SKM-1 (cell line): ENCODE measurements at regions not wholly inside any gene's neighbourhood (a gene's known extent, or its start where the extent isn't known, plus 50 kb on each side); places are given as distances from the start of the nearest gene placed in this dataset.
A peak's percentile ranks its signal among the peaks of the same experiment; 100 is the strongest.
"Not testable (repeated sequence)": the region's sequence is repeated elsewhere in the genome, so short reads cannot be mapped to it uniquely, and the experiment has no call there.

ENCODE experiments used
- DNase-seq: peaks from one replicate; lab custom pipeline; 2025; ENCODE audit not compliant: unreplicated experiment; lab: John Stamatoyannopoulos, UW

DNA sequence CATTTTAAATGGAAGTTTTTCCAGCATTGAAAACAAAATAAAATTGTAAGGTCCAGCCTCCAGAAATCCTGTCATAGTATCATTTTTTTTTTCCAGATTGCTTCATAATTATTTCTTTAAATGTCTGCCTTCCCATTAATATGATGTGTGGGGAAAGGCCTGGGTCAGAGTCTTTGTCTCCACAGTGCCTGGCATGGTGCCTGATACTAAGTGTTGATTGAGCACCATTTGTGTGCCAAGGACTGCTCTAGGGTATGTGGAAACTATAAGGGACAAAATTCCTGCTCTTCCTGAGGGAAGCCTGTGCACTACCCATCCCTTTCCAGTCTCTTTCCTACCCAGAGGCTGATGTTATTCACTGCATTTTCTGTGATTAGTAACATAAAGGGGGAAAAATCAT lies 53.1 kb upstream of the BEND4 start:
- no peak for DNase-seq

GRCh38 chr4:42216664-42217063 lies 64.2 kb upstream of the BEND4 start:
- no peak for DNase-seq

DNA sequence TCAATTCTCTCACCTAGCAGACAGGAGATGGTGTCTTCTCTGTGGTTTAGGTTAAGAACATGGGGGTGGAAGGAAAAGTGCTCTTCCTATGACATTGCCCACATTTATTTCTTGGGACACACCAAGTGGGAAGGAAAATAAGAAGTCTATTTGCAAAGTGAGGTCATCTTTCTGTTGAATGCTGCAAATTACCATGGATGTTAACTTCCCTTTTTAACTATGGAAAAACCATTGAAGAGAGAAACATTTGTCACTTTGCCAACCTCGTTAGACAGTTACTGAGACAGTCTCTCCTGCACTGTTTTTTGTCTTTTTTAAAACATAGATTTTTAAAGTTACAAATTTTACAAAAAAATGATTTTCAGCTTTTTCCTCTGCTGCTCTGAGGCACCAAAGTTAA lies 72.8 kb upstream of the BEND4 start:
- peak; percentile 3 for DNase-seq

GRCh38 chr4:42234817-42235216 lies 82.4 kb upstream of the BEND4 start:
- no peak for DNase-seq

GRCh38 chr4:42235304-42236021 lies 83.0 kb upstream of the BEND4 start:
- DNase-seq: no peak

GRCh38 chr4:42237010-42237409 lies 84.6 kb upstream of the BEND4 start:
- no peak for DNase-seq

DNA sequence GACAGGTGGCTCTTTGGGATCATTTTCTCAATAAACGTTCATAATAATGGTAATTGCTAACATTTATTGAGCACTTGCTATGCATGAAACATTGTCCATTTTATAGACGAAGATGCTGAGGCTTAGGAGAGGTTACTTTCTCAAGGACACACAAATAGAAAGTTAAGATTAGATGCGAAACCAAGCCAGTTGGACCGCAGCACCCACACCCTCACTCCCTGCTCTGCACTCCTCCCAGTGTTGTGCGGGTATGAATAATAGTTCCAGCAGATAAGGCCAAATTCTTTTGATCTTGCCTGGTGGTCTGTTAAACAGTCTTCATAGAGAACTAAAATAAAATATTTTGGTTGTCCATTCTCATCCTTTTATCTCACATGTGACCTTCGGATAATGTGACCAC lies 85.0 kb upstream of the BEND4 start:
- DNase-seq: no peak

- no peak for DNase-seq
These were observed 96.5 kb upstream of the BEND4 start for GRCh38 chr4:42248972-42249371.

- DNase-seq: no peak
These were observed 99.9 kb upstream of the BEND4 start for GRCh38 chr4:42252315-42252714.

- not testable (repeated sequence) for DNase-seq
These were observed 105.2 kb upstream of the BEND4 start for GRCh38 chr4:42257645-42258044.

DNA sequence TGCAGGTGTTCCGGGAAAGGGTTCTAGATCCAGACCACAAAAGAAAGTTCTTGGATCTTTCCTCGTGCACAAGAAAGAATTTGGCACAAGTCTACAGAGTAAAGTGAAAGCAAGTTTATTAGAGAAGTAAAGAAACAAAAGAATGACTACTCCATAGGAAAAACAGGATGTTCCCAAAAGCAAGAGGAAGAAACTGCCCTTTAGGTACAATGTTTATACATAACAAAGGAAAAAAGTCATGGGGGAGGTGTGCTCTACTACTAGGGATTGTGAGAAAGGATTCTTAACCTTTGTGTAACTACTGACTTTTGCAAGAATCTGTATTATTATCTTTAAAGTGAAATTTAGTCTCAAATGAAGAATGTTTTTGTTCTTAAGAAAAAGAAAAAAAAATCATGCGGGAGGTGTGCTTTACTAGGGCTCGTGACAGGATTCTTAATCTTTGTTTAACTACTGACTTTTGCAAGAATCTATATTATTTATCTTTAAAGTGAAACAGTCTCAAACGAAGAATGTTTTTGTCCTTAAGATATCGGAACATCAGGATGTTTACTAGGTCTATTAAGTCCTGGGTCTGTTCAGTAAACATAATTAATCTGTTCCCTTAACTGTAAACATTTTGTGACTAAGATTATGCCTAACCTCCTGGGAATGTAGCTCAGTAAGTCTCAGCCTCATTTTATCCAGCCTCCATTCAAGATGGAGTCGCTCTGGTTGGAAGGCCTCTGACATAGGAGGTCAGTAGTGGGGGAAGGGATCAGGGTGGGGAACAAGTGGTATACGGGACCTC lies 110.4 kb upstream of the BEND4 start:
- no peak for DNase-seq

DNA sequence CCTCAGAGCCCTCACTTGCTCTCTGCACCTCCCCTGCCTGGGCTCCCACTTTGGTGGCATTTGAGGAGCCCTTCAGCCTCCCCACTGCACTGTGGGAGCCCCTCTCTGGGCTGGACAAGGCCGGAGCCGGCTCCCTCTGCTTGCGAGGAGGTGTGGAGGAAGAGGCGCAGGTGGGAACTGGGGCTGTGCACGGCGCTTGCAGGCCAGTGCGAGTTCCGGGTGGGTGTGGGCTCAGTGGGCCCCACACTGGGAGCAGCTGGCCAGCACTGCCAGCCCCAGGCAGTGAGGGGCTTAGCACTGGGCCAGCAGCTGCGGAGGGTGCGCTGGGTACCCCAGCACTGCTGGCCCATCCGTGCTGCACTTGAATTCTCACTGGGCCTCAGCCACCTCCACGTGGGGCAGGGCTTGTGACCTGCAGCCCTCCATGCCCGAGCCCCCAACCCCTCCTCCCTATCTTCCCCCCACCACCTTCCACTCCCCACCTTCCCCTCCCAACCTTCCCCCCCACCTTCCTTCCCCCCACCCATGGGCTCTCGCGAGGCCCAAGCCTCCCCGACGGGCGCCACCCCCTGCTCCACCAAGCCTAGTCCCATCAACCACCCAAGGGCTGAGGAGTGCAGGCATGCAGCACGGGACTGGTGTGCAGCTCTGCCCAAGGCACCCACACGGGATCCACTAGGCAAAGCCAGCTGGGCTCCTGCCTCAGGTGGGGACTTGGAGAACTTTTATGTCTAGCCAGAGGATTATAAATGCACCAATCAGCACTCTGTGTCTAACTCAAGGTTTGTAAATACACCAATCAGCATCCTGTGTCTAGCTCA lies 113.5 kb upstream of the BEND4 start:
- no peak for DNase-seq

GRCh38 chr4:42267724-42268123 lies 115.3 kb upstream of the BEND4 start:
- no peak for DNase-seq

- DNase-seq: no peak
These were observed 116.4 kb upstream of the BEND4 start for GRCh38 chr4:42268824-42269223.

GRCh38 chr4:42271096-42271495 lies 118.6 kb upstream of the BEND4 start:
- no peak for DNase-seq

GRCh38 chr4:42277291-42277690 lies 120.0 kb upstream of the SHISA3 start:
- DNase-seq: no peak

DNA sequence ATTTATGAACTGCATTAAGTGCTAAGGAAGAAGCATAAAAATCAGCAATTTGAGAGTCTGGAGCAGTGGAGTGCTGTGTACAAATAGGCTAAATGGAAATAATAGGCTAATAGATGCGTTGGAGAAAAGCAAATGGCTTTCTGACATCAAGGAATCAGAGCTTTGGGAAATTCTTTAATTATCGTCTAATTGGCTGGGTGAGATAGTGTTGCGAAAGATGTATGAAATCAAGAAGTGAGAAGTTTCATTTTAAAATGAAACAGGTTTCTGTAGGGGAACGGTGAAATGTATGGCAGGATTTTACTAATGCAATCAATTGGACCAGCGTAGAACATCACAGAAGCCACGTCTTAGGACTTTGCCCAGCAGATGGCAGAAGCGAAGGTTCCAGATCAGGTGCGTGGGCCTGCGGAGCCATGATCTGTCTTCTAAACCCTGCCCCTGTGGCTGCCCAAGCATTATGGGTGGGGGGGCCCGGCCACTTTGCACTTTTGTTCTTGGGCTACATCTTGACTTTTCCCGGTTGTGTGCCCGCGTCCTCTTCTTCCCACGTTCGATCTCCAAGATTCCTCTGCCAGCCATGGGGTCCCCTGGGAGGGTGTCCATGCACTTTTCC lies 118.5 kb upstream of the SHISA3 start:
- no peak for DNase-seq

DNA sequence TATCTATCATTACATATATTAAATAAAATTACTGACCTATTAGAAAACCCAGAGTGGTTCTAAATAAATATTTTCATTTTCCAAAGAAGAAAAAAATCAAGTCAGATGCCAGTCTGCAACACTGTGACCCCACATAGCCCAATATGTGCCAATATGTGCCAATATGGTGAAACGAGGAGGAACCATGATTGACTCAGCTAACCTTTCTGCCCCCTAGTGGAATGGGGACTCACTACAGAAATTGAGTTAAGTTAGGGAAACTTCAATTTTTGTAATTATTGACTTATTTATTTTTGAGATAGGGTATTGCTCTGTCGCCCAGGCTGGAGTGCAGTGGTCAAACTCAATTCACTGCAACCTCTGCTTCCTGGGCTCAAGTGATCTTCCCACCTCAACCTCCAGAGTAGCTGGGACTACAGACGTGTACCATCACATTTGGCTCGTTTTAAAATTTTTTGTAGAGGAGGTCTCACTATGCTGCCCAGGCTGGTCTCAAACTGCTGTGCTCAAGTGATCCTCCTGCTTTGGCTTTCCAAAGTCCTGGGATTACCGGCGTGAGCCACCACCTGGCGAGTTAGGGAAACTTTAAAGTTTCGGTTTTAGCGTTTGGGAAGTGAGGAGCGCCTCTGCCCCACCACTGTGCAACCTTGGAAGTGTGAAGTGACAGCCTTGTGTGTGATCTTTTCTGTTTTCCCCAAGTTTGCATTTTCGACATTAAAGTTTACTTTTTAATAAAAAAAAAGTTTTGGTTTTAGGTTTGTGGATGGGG lies 116.8 kb upstream of the SHISA3 start:
- no peak for DNase-seq

GRCh38 chr4:42281324-42282020 lies 115.8 kb upstream of the SHISA3 start:
- DNase-seq: no peak
